ENCODE measurements at regions not wholly inside any gene's neighbourhood (a gene's known extent, or its start where the extent isn't known, plus 50 kb on each side); places are given as distances from the start of the nearest gene placed in this dataset.

DNA sequence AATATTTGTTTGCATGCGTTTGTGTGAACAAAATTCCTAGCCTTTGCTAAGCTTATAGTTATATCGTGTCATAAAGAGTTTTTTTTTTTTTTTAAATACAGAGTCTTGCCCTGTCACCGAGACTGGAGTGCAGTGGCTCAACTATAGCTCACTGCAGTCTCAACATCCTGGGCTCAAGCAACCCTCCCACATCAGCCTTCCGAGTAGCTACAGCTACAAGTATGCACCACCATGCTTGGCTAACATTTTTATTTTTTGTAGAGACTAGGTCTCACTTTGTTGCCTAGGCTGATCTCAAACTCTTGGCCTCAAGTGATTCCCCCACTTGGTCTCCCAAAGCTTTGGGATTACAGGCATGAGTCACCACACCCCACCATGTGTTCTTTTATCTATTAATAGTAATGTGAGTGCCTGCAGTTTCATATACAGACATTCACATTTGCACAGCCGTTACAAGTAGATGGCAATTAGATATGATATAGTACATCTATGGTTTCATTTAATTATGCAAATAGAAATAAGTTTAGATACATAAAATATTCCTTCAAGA lies 848.6 kb downstream of the PDCD6IP start:
- Mint-ChIP-seq H3K36me3 (no peaks in the 10 kb centered on the region), H3K27me3 (ENCODE audit: low read depth) (0 out of 2 replicates have a peak, but pooled peaks cover 2% of the 10 kb centered on the region), H3K4me1 (peaks cover 13% of the 10 kb centered on the region), H3K9me3 (0 out of 2 replicates have a peak, but pooled peaks cover 3% of the 10 kb centered on the region), H3K27ac (no peak overlapping the region), H3K4me3 (no peak overlapping the region)
- TF ChIP-seq EMX1 (CRISPR knock-in tag; IDR thresholded peaks at IDR 0.05), result no peak
- no peak for TF ChIP-seq NR2C2 (CRISPR knock-in tag; IDR thresholded peaks at IDR 0.05)
- TF ChIP-seq ZNF423 (CRISPR knock-in tag; IDR thresholded peaks at IDR 0.05), result no peak
- TF ChIP-seq, protein P1, sequence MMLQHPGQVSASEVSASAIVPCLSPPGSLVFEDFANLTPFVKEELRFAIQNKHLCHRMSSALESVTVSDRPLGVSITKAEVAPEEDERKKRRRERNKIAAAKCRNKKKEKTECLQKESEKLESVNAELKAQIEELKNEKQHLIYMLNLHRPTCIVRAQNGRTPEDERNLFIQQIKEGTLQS (CRISPR knock-in tag; conservative IDR thresholded peaks at IDR 0.05), result no peak
- no peak for TF ChIP-seq SP1 (CRISPR knock-in tag; conservative IDR thresholded peaks at IDR 0.05)
- TF ChIP-seq, protein P2, sequence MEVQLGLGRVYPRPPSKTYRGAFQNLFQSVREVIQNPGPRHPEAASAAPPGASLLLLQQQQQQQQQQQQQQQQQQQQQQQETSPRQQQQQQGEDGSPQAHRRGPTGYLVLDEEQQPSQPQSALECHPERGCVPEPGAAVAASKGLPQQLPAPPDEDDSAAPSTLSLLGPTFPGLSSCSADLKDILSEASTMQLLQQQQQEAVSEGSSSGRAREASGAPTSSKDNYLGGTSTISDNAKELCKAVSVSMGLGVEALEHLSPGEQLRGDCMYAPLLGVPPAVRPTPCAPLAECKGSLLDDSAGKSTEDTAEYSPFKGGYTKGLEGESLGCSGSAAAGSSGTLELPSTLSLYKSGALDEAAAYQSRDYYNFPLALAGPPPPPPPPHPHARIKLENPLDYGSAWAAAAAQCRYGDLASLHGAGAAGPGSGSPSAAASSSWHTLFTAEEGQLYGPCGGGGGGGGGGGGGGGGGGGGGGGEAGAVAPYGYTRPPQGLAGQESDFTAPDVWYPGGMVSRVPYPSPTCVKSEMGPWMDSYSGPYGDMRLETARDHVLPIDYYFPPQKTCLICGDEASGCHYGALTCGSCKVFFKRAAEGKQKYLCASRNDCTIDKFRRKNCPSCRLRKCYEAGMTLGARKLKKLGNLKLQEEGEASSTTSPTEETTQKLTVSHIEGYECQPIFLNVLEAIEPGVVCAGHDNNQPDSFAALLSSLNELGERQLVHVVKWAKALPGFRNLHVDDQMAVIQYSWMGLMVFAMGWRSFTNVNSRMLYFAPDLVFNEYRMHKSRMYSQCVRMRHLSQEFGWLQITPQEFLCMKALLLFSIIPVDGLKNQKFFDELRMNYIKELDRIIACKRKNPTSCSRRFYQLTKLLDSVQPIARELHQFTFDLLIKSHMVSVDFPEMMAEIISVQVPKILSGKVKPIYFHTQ (CRISPR knock-in tag; IDR thresholded peaks at IDR 0.05), result no peak
- TF ChIP-seq, protein P3, sequence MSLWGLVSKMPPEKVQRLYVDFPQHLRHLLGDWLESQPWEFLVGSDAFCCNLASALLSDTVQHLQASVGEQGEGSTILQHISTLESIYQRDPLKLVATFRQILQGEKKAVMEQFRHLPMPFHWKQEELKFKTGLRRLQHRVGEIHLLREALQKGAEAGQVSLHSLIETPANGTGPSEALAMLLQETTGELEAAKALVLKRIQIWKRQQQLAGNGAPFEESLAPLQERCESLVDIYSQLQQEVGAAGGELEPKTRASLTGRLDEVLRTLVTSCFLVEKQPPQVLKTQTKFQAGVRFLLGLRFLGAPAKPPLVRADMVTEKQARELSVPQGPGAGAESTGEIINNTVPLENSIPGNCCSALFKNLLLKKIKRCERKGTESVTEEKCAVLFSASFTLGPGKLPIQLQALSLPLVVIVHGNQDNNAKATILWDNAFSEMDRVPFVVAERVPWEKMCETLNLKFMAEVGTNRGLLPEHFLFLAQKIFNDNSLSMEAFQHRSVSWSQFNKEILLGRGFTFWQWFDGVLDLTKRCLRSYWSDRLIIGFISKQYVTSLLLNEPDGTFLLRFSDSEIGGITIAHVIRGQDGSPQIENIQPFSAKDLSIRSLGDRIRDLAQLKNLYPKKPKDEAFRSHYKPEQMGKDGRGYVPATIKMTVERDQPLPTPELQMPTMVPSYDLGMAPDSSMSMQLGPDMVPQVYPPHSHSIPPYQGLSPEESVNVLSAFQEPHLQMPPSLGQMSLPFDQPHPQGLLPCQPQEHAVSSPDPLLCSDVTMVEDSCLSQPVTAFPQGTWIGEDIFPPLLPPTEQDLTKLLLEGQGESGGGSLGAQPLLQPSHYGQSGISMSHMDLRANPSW (CRISPR knock-in tag; conservative IDR thresholded peaks at IDR 0.05; ENCODE audit: low read depth), result no peak
- TF ChIP-seq ATF1 (CRISPR knock-in tag; IDR thresholded peaks at IDR 0.05), result no peak
- DNase-seq (ENCODE audit: low spot score) (no peak), ATAC-seq (peak; percentile 60; the same call in 1 of the 2 replicates)
- POLR2A ChIA-PET, result no interaction called here
- CTCF ChIA-PET, result interaction anchor here (1.1 kb wide), 1 partner anchor 37 kb away, joined by 4 read pairs; no protein-coding TSS in a partner anchor

DNA sequence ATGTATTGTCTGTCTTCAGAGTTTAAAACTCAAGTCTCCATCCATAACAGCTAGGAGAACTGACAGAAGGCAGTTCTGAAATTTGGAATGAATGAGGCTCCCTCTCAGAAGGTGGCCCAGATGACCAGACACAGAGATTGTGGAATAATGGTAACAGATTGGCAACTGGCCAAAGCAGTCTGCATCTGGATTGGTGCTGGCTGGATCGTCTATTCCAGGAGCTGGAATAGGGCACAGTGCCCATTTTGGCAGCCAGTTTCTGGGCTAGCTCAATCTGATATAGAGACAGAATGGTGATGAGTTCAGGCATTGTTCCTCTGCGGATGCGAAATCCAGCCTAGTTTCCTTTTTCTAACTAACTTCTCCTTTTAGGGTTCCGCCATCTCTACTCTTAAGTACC lies 851.7 kb downstream of the PDCD6IP start:
- TF ChIP-seq, protein P4, sequence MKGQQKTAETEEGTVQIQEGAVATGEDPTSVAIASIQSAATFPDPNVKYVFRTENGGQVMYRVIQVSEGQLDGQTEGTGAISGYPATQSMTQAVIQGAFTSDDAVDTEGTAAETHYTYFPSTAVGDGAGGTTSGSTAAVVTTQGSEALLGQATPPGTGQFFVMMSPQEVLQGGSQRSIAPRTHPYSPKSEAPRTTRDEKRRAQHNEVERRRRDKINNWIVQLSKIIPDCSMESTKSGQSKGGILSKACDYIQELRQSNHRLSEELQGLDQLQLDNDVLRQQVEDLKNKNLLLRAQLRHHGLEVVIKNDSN (CRISPR knock-in tag; IDR thresholded peaks at IDR 0.05), result no peak
- no peak for TF ChIP-seq NR1H2 (CRISPR knock-in tag; IDR thresholded peaks at IDR 0.05)
- TF ChIP-seq ZNF263 (CRISPR knock-in tag; IDR thresholded peaks at IDR 0.05; ENCODE audit: low read depth), result no peak
- TF ChIP-seq ZNF416 (CRISPR knock-in tag; IDR thresholded peaks at IDR 0.05), result no peak
- no peak for ATAC-seq
- Mint-ChIP-seq H3K27me3 (ENCODE audit: low read depth) (0 out of 2 replicates have a peak, but pooled peaks cover 2% of the 10 kb centered on the region), H3K9me3 (no peaks in the 10 kb centered on the region), H3K4me3 (no peak overlapping the region), H3K4me1 (peaks cover 11% of the 10 kb centered on the region), H3K36me3 (no peaks in the 10 kb centered on the region), H3K27ac (no peak overlapping the region)
- POLR2A ChIA-PET, result no interaction called here
- no peak for DNase-seq (ENCODE audit: low spot score)
- CTCF ChIA-PET, result no interaction called here

DNA sequence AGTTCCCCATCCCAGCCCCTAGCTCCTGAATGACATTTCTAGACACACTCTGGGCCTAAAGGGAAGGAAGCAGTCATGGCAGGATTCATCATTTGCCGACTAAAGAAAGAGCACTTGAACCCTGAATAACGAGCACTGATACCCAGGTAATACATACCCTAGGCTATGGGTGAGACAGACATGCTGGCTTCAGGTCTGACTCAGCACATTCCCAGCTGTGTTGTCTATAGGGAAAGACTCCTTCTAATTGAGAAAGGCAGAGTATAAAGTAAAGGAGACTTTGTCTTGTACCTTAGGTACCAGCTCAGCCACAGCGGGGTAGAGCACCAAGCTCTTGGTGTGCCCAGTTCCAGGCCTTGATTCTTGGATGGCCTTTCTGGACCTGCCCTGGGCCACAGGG lies 870.5 kb downstream of the PDCD6IP start:
- CTCF ChIA-PET, result no interaction called here
- no peak for DNase-seq (ENCODE audit: low spot score)
- ATAC-seq, result no peak
- Mint-ChIP-seq H3K36me3 (no peaks in the 10 kb centered on the region), H3K4me1 (peaks cover 8% of the 10 kb centered on the region), H3K27ac (no peak overlapping the region), H3K4me3 (no peak overlapping the region), H3K9me3 (peaks cover 24% of the 10 kb centered on the region), H3K27me3 (ENCODE audit: low read depth) (no peaks in the 10 kb centered on the region)
- TF ChIP-seq, protein P5, sequence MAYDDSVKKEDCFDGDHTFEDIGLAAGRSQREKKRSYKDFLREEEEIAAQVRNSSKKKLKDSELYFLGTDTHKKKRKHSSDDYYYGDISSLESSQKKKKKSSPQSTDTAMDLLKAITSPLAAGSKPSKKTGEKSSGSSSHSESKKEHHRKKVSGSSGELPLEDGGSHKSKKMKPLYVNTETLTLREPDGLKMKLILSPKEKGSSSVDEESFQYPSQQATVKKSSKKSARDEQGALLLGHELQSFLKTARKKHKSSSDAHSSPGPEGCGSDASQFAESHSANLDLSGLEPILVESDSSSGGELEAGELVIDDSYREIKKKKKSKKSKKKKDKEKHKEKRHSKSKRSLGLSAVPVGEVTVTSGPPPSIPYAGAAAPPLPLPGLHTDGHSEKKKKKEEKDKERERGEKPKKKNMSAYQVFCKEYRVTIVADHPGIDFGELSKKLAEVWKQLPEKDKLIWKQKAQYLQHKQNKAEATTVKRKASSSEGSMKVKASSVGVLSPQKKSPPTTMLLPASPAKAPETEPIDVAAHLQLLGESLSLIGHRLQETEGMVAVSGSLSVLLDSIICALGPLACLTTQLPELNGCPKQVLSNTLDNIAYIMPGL (CRISPR knock-in tag; IDR thresholded peaks at IDR 0.05), result no peak
- TF ChIP-seq CBFB (CRISPR knock-in tag; IDR thresholded peaks at IDR 0.05; ENCODE audit: low read depth), result no peak
- TF ChIP-seq, protein P6, sequence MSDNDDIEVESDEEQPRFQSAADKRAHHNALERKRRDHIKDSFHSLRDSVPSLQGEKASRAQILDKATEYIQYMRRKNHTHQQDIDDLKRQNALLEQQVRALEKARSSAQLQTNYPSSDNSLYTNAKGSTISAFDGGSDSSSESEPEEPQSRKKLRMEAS (CRISPR knock-in tag; IDR thresholded peaks at IDR 0.05), result no peak
- TF ChIP-seq SP1 (CRISPR knock-in tag; conservative IDR thresholded peaks at IDR 0.05), result no peak
- POLR2A ChIA-PET, result no interaction called here

Measured in WTC11 (cell line).